Activated B cell treated with CpG ODN at 0.5 μM for 24 hours (primary cell): ENCODE measurements at regions not wholly inside any gene's neighbourhood (a gene's known extent, or its start where the extent isn't known, plus 50 kb on each side); places are given as distances from the start of the nearest gene placed in this dataset.

ENCODE experiments used
- ATAC-seq: fragments of 200-7000 bp; cut with Tn5 transposase; one replicate; pipeline ENCODE4 v1.10.0; 2021; ENCODE audit warnings: low read depth, mild to moderate bottlenecking, moderate library complexity
- CTCF ChIA-PET: fragments of 350-600 bp; sonication (Branson Sonifier 250); formaldehyde crosslinking; loops from one replicate; lab custom pipeline; 2021; ENCODE audit warnings: antibody characterized with exemption; lab: Charles Lee
- POLR2A ChIA-PET: fragments of 350-600 bp; sonication (Branson Sonifier 250); formaldehyde crosslinking; loops from one replicate; lab custom pipeline; 2021; ENCODE audit warnings: antibody characterized with exemption; lab: Charles Lee
- DNase-seq: peaks from one replicate; pipeline ENCODE4 v3.0.0; 2022
- H3K27ac Mint-ChIP-seq: one replicate; pipeline ENCODE4 v1.8.0; 2020; ENCODE audit warnings: mixed read lengths
- H3K27me3 Mint-ChIP-seq: one replicate; pipeline ENCODE4 v1.8.0; 2021; ENCODE audit warnings: mixed read lengths
- H3K36me3 Mint-ChIP-seq: one replicate; pipeline ENCODE4 v1.8.0; 2021; ENCODE audit warnings: low read depth, mixed read lengths
- H3K4me1 Mint-ChIP-seq: one replicate; pipeline ENCODE4 v1.8.0; 2021; ENCODE audit warnings: mixed read lengths
- H3K4me3 Mint-ChIP-seq: one replicate; pipeline ENCODE4 v1.8.0; 2020; ENCODE audit warnings: mild to moderate bottlenecking, mixed read lengths
- H3K9me3 Mint-ChIP-seq: one replicate; pipeline ENCODE4 v1.8.0; 2020; ENCODE audit warnings: mixed read lengths
- CTCF ChIP-seq: fragments of 200-600 bp; IDR thresholded peaks from one replicate; pipeline ENCODE4 v1.8.0; 2022; ENCODE audit warnings: antibody characterized with exemption, mild to moderate bottlenecking
- intact Hi-C: fragments of 100-400 bp; cut with micrococcal nuclease; formaldehyde crosslinking; loops from one replicate; pipeline ENCODE4 v1.15.1; 2024

- Mint-ChIP-seq H3K27ac (no peak overlapping the region), H3K9me3 (peaks cover 17% of the 10 kb centered on the region), H3K4me3 (no peak overlapping the region), H3K36me3 (peaks cover 6% of the 10 kb centered on the region), H3K27me3 (no peaks in the 10 kb centered on the region), H3K4me1 (peaks cover 17% of the 10 kb centered on the region)
- TF ChIP-seq CTCF = no peak
- no peak for ATAC-seq
- no peak for DNase-seq
- POLR2A ChIA-PET = no interaction called here
- intact Hi-C loops = no loop called here
- CTCF ChIA-PET = interaction anchor here (0.6 kb wide), 1 partner anchor 112 kb away, joined by 3 read pairs; no protein-coding TSS in a partner anchor
Observed at GRCh38 chr6:135647521-135647920, 150.0 kb upstream of the AHI1 start.

GRCh38 chr6:135651964-135652755 lies 154.6 kb upstream of the AHI1 start:
- ATAC-seq (peak; percentile 82), DNase-seq (no peak)
- ChIA-PET CTCF (no interaction called here), POLR2A (interaction anchor here (0.6 kb wide), 1 partner anchor 228 kb away, joined by 4 read pairs; no protein-coding TSS in a partner anchor)
- peaks cover 22% of the 10 kb centered on the region for H3K4me1 Mint-ChIP-seq
- peak overlapping the region; percentile 76 for H3K27ac Mint-ChIP-seq
- intact Hi-C loops = loop anchor here (2.0 to 5.0 kb wide), 2 partner anchors 155 to 200 kb away; partner anchors contain the start of genes AHI1 and PDE7B
- no peaks in the 10 kb centered on the region for H3K27me3 Mint-ChIP-seq
- H3K9me3 Mint-ChIP-seq = peaks cover 19% of the 10 kb centered on the region
- H3K4me3 Mint-ChIP-seq = peak overlapping the region; percentile 49
- no peak for TF ChIP-seq CTCF
- peaks cover 6% of the 10 kb centered on the region for H3K36me3 Mint-ChIP-seq

GRCh38 chr6:135655055-135655454 lies 157.5 kb upstream of the AHI1 start:
- CTCF ChIA-PET = no interaction called here
- no peak for ATAC-seq

GRCh38 chr6:135657207-135657606 lies 159.7 kb upstream of the AHI1 start:
- DNase-seq (no peak), ATAC-seq (no peak)
- Mint-ChIP-seq H3K4me1 (peaks cover 17% of the 10 kb centered on the region), H3K27me3 (peaks cover 6% of the 10 kb centered on the region), H3K4me3 (no peak overlapping the region), H3K9me3 (peaks cover 8% of the 10 kb centered on the region), H3K27ac (no peak overlapping the region), H3K36me3 (no peaks in the 10 kb centered on the region)
- ChIA-PET CTCF (no interaction called here), POLR2A (interaction anchor here (0.6 kb wide), 1 partner anchor 211 kb away, joined by 3 read pairs; no protein-coding TSS in a partner anchor)
- TF ChIP-seq CTCF = no peak
- intact Hi-C loops = no loop called here

More at GRCh38 chr6:135655055-135655454, 157.5 kb upstream of the AHI1 start:
- no peak overlapping the region for H3K27ac Mint-ChIP-seq
- H3K27me3 Mint-ChIP-seq = no peaks in the 10 kb centered on the region
- H3K4me3 Mint-ChIP-seq = no peak overlapping the region
- peaks cover 6% of the 10 kb centered on the region for H3K36me3 Mint-ChIP-seq
- no peak for DNase-seq
- H3K4me1 Mint-ChIP-seq = peaks cover 31% of the 10 kb centered on the region
- no peak for TF ChIP-seq CTCF
- intact Hi-C loops = no loop called here
- H3K9me3 Mint-ChIP-seq = peaks cover 9% of the 10 kb centered on the region
- POLR2A ChIA-PET = no interaction called here

- no peak overlapping the region for H3K4me3 Mint-ChIP-seq
- peaks cover 8% of the 10 kb centered on the region for H3K4me1 Mint-ChIP-seq
- intact Hi-C loops = no loop called here
- no peak for ATAC-seq
- no peak for DNase-seq
- ChIA-PET CTCF (no interaction called here), POLR2A (no interaction called here)
- no peak overlapping the region for H3K27ac Mint-ChIP-seq
- no peak for TF ChIP-seq CTCF
- peaks cover 8% of the 10 kb centered on the region for H3K9me3 Mint-ChIP-seq
- no peaks in the 10 kb centered on the region for H3K36me3 Mint-ChIP-seq
- peaks cover 6% of the 10 kb centered on the region for H3K27me3 Mint-ChIP-seq
Observed at GRCh38 chr6:135658481-135658880, 160.9 kb upstream of the AHI1 start.
